ENCODE measurements at regions not wholly inside any gene's neighbourhood (a gene's known extent, or its start where the extent isn't known, plus 50 kb on each side); places are given as distances from the start of the nearest gene placed in this dataset.

- no peak for DNase-seq
- Mint-ChIP-seq H3K36me3 (ENCODE audit: insufficient read depth) (no peaks in the 10 kb centered on the region), H3K27me3 (ENCODE audit: low read depth) (peaks cover 7% of the 10 kb centered on the region), H3K4me1 (ENCODE audit: low read depth) (no peaks in the 10 kb centered on the region), H3K4me3 (no peak overlapping the region), H3K9me3 (no peaks in the 10 kb centered on the region)
- ATAC-seq: no peak
These were observed 65.4 kb upstream of the BZW1 start for GRCh38 chr2:200746301-200746700.

GRCh38 chr2:200747668-200748618 lies 63.8 kb upstream of the BZW1 start:
- H3K9me3 Mint-ChIP-seq: no peaks in the 10 kb centered on the region
- no peak for ATAC-seq
- no peak overlapping the region for H3K4me3 Mint-ChIP-seq
- no peaks in the 10 kb centered on the region for H3K4me1 Mint-ChIP-seq (ENCODE audit: low read depth)
- no peak for DNase-seq
- H3K27me3 Mint-ChIP-seq (ENCODE audit: low read depth): peaks cover 12% of the 10 kb centered on the region
- no peaks in the 10 kb centered on the region for H3K36me3 Mint-ChIP-seq (ENCODE audit: insufficient read depth)

- H3K9me3 Mint-ChIP-seq: no peaks in the 10 kb centered on the region
- no peak overlapping the region for H3K4me3 Mint-ChIP-seq
- H3K36me3 Mint-ChIP-seq (ENCODE audit: insufficient read depth): no peaks in the 10 kb centered on the region
- H3K27me3 Mint-ChIP-seq (ENCODE audit: low read depth): peaks cover 12% of the 10 kb centered on the region
- H3K4me1 Mint-ChIP-seq (ENCODE audit: low read depth): no peaks in the 10 kb centered on the region
- ATAC-seq (no peak), DNase-seq (no peak)
These were observed 62.9 kb upstream of the BZW1 start for GRCh38 chr2:200748779-200749178.

GRCh38 chr2:200749631-200750322 lies 61.9 kb upstream of the BZW1 start:
- no peaks in the 10 kb centered on the region for H3K36me3 Mint-ChIP-seq (ENCODE audit: insufficient read depth)

GRCh38 chr2:200750323-200750910 lies 61.3 kb upstream of the BZW1 start:
- H3K4me1 Mint-ChIP-seq (ENCODE audit: low read depth): no peaks in the 10 kb centered on the region
- no peak for ATAC-seq

More at GRCh38 chr2:200749631-200750322, 61.9 kb upstream of the BZW1 start:
- Mint-ChIP-seq H3K4me1 (ENCODE audit: low read depth) (no peaks in the 10 kb centered on the region), H3K4me3 (no peak overlapping the region), H3K9me3 (no peaks in the 10 kb centered on the region), H3K27me3 (ENCODE audit: low read depth) (peaks cover 12% of the 10 kb centered on the region)
- DNase-seq (no peak), ATAC-seq (no peak)

GRCh38 chr2:200751786-200752185 lies 59.9 kb upstream of the BZW1 start:
- no peak for DNase-seq
- Mint-ChIP-seq H3K9me3 (no peaks in the 10 kb centered on the region), H3K4me1 (ENCODE audit: low read depth) (no peaks in the 10 kb centered on the region), H3K27me3 (ENCODE audit: low read depth) (peaks cover 12% of the 10 kb centered on the region), H3K4me3 (no peak overlapping the region), H3K36me3 (ENCODE audit: insufficient read depth) (no peaks in the 10 kb centered on the region)
- no peak for ATAC-seq

More at GRCh38 chr2:200750323-200750910, 61.3 kb upstream of the BZW1 start:
- H3K9me3 Mint-ChIP-seq: no peaks in the 10 kb centered on the region
- DNase-seq: no peak
- peaks cover 12% of the 10 kb centered on the region for H3K27me3 Mint-ChIP-seq (ENCODE audit: low read depth)
- no peak overlapping the region for H3K4me3 Mint-ChIP-seq
- H3K36me3 Mint-ChIP-seq (ENCODE audit: insufficient read depth): no peaks in the 10 kb centered on the region

GRCh38 chr2:200752332-200752731 lies 59.4 kb upstream of the BZW1 start:
- H3K4me3 Mint-ChIP-seq: no peak overlapping the region
- ATAC-seq (no peak), DNase-seq (no peak)
- H3K4me1 Mint-ChIP-seq (ENCODE audit: low read depth): no peaks in the 10 kb centered on the region
- H3K27me3 Mint-ChIP-seq (ENCODE audit: low read depth): peaks cover 12% of the 10 kb centered on the region
- H3K9me3 Mint-ChIP-seq: no peaks in the 10 kb centered on the region
- no peaks in the 10 kb centered on the region for H3K36me3 Mint-ChIP-seq (ENCODE audit: insufficient read depth)

- DNase-seq (no peak), ATAC-seq (no peak)
- H3K4me3 Mint-ChIP-seq: no peak overlapping the region
- no peaks in the 10 kb centered on the region for H3K9me3 Mint-ChIP-seq
- H3K36me3 Mint-ChIP-seq (ENCODE audit: insufficient read depth): no peaks in the 10 kb centered on the region
- no peaks in the 10 kb centered on the region for H3K4me1 Mint-ChIP-seq (ENCODE audit: low read depth)
- peaks cover 12% of the 10 kb centered on the region for H3K27me3 Mint-ChIP-seq (ENCODE audit: low read depth)
These were observed 58.9 kb upstream of the BZW1 start for GRCh38 chr2:200752835-200753234.

- no peaks in the 10 kb centered on the region for H3K36me3 Mint-ChIP-seq (ENCODE audit: insufficient read depth)
- no peaks in the 10 kb centered on the region for H3K4me1 Mint-ChIP-seq (ENCODE audit: low read depth)
- H3K9me3 Mint-ChIP-seq: no peaks in the 10 kb centered on the region
- no peak for ATAC-seq
- no peak for DNase-seq
- no peak overlapping the region for H3K4me3 Mint-ChIP-seq
- H3K27me3 Mint-ChIP-seq (ENCODE audit: low read depth): peaks cover 7% of the 10 kb centered on the region
These were observed 54.9 kb upstream of the BZW1 start for GRCh38 chr2:200756618-200757321.

- DNase-seq (no peak), ATAC-seq (no peak)
- Mint-ChIP-seq H3K9me3 (no peaks in the 10 kb centered on the region), H3K27me3 (ENCODE audit: low read depth) (peaks cover 5% of the 10 kb centered on the region), H3K36me3 (ENCODE audit: insufficient read depth) (no peaks in the 10 kb centered on the region), H3K4me1 (ENCODE audit: low read depth) (no peaks in the 10 kb centered on the region), H3K4me3 (no peak overlapping the region)
These were observed 54.3 kb upstream of the BZW1 start for GRCh38 chr2:200757399-200757798.

- Mint-ChIP-seq H3K27me3 (ENCODE audit: low read depth) (peaks cover 5% of the 10 kb centered on the region), H3K4me1 (ENCODE audit: low read depth) (peaks cover 1% of the 10 kb centered on the region), H3K9me3 (no peaks in the 10 kb centered on the region), H3K36me3 (ENCODE audit: insufficient read depth) (no peaks in the 10 kb centered on the region), H3K4me3 (no peak overlapping the region)
- DNase-seq: no peak
- ATAC-seq: no peak
These were observed 53.4 kb upstream of the BZW1 start for GRCh38 chr2:200758341-200758740.

GRCh38 chr2:200761266-200761665 lies 50.4 kb upstream of the BZW1 start:
- Mint-ChIP-seq H3K27me3 (ENCODE audit: low read depth) (peaks cover 5% of the 10 kb centered on the region), H3K4me1 (ENCODE audit: low read depth) (peaks cover 17% of the 10 kb centered on the region), H3K4me3 (no peak overlapping the region), H3K36me3 (ENCODE audit: insufficient read depth) (no peaks in the 10 kb centered on the region), H3K9me3 (no peaks in the 10 kb centered on the region)
- DNase-seq (no peak), ATAC-seq (no peak)

Data from activated T-cell treated with anti-CD3 and anti-CD28 coated beads, Interleukin-2, amount 50 U/mL, for 4 hours (primary cell).